Urothelium cell line (cell line): ENCODE measurements at regions not wholly inside any gene's neighbourhood (a gene's known extent, or its start where the extent isn't known, plus 50 kb on each side); places are given as distances from the start of the nearest gene placed in this dataset.

ENCODE experiments used
- DNase-seq: peaks from one replicate; pipeline ENCODE4 v3.0.0; 2011; ENCODE audit warnings: low spot score, mixed read lengths
- FAIRE-seq: peaks from 2 replicates; lab custom pipeline; 2011; peaks lifted over from hg19 to GRCh38; lab: Jason Lieb, UNC

- FAIRE-seq (no peak), DNase-seq (no peak)
Measured at GRCh38 chr12:97082029-97082428, 175.0 kb downstream of the NEDD1 start.

DNA sequence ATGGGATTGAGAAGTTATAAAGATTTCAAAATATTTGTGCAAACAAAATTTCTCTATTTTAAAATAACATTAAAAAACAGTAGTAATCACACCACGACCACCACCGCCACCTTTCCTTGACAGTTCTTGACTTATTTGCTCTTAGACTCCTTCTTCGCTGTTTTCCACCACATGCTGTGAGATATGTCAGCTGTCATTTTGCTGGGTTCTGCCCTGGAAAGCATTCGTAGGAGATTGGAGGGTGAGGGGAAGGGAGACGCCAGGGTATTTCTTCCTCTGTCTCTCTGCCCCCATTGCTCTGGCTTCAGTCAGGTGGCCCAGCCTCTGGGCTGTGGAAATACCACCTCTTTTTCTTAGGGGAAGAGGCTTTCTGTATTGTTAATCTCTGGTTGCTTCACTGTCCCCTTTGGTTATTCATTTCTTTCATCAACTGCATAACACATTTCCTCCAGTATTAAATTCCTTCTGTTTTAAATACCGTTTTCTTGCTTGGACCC lies 186.2 kb downstream of the NEDD1 start:
- DNase-seq (no peak), FAIRE-seq (no peak)

GRCh38 chr12:97097734-97098133 lies 190.7 kb downstream of the NEDD1 start:
- DNase-seq (no peak), FAIRE-seq (no peak)

DNA sequence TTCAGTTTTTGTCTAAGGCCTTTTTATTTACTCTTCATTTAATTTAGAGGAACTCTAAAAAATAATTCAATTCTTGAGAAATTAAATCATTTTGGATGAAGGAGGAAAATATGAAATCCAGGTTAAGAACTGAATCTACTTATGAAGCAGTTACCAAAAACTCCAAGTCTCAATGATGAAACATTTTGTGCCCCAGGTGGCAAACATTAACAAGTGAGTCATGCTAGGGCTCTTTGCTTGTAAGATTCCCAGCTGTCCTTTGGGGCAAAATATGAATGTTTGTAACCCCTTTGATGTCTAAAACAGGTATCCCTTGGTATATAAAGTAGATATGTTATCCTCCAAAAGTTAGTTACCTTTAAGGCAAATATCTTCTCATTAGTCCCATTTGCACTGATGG lies 202.4 kb downstream of the NEDD1 start:
- DNase-seq, result no peak
- no peak for FAIRE-seq

- no peak for DNase-seq
- no peak for FAIRE-seq
Measured at GRCh38 chr12:97112136-97112535, 205.1 kb downstream of the NEDD1 start.

DNA sequence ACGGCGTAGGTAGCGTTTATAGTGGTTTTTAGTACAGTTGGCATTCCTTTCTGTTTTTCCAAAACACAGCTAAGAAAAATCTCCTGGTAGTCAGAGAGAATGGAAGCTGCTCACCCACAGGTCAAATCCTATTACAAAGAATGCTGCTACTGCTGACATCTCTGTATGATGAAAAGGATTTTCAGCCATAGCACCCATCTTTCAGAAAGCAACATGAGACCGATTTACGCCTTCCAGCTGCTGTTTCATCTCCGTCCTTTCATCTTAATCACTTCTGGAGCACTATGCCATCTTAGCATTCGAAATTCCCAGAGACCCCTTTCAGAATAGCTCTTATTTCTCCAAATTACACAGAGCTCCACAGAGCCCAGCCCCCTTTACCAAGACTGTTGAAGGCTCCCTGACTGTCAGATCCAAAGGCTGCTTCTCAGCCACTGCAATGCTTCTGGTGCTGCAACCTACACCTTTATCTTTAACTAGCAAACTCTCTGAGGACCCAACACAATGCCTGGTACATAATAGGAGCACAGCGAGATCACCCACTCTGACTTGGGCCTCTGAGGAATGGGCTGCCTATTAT lies 211.8 kb downstream of the NEDD1 start:
- no peak for FAIRE-seq
- no peak for DNase-seq

DNA sequence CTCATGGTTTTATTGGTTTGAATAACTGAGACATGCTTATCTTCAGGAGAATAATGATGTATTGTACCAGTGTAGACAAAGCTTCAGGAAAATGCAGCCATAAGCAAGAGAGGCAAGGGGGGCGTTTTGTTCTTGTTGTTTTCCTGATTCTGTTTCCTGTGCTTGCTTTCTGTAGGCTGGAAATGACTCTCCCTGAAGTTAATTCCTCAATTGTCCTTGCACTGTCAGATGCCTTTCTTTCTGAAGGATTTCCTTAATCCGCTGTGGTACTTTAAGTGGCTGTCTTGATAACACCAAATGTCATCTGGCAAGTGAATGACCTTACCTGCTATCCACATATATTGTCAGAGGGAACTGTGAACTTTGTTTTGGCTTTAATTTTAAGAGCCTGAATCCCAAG lies 220.0 kb downstream of the NEDD1 start:
- DNase-seq, result no peak
- no peak for FAIRE-seq

DNA sequence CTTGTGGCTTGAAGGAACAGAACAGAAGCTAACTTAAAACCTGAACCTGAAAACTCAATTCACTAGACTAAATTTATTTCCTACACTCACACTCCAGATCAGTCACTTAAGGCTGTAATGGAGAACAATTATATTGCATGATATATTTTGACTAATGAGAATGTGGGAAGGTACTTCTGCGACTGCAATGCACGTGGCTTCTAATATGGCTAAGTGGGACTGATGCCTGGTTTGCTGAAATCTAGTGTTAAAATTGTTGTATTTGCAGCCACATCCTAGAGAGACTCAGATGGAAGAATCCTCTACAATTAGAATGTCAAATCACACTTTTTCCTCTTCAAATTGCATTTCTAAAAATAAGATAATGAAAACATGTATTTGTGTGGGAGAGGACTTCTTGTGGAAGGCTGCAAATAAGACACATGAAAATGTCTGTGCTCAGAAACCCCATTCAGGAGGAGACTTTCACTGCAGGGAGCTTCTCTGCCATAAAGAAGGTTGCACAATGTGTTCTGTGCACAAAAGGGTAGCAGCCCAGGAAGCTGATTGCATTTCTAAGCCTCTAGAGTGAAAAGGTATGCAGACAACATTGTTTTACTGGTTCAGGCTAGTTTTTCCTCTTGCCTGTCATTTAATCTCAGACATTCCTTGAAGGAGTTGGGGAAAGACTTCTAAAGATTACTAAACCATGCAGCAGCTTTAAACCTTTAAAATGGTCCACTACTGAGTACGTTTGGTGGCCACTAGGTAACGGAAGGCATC lies 224.3 kb downstream of the NEDD1 start:
- no peak for FAIRE-seq
- DNase-seq, result no peak

DNA sequence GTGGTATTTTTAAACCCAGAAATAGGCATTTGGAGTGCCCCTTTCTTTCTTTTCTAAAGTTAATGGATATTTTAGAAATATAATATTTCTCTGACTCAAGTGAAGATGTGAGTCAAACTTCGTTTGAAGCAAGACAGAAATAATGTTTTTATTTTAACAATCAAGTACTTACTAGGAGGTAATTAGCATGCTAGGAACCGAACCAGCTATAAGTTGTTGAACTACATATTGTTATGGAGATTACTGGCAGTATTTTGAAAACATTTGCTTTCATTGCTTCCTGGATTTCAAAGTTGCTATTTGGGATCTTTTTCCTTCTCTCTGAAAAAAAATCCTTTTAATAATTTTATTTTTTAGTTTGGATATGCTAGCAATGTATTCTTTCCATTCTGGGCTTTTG lies 225.2 kb downstream of the NEDD1 start:
- FAIRE-seq (no peak), DNase-seq (no peak)

DNA sequence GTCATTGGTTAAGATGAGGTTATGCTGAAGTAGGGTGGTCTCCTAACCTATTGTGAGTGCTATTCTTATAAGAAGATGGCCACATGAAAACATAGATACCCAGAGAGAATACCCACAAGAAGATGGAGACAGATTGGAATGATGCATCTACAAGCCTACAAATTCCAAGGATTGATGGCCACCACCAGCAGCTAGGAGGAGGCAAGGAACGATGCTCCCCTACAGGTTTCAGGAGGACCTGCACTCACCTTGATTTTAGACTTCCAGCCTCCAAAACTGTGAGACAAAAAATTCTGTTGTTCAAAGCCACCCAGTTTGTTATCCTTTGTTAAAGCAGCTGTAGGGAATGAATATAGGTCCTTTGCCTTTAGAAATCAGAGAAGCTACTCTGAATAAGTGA lies 227.4 kb downstream of the NEDD1 start:
- DNase-seq (no peak), FAIRE-seq (no peak)

GRCh38 chr12:97140355-97140754 lies 233.3 kb downstream of the NEDD1 start:
- no peak for FAIRE-seq

GRCh38 chr12:97142737-97143410 lies 235.8 kb downstream of the NEDD1 start:
- no peak for FAIRE-seq

More at GRCh38 chr12:97140355-97140754, 233.3 kb downstream of the NEDD1 start:
- no peak for DNase-seq

DNA sequence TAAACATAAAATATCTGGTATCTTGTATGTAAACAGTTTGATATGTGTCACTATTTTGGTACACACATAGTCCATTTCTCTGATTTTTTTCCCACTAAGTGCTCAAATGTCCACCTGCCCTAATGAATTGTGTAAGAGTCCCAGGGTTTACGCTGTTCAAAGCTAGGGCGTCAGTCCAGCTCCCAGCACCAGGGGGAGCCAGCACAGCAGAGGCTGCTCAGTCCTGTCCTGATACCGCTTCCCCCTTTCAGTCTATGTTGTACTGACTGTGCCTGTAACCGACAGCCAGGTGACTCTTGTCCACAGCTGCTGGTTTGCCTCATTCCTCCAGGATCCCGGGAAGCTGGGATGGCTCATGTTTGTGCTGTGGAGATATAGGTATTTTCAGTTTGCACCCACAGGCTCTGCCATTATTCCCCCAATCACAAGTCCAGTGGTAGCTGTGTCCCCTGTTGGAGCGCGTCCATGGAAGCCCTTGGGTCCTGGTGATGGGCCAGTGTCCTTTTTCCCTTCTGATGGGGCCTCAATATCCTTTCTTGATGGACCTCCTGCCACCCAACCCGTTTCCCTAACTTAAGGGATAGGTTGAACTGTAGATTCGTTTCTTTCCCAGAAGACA lies 242.0 kb downstream of the NEDD1 start:
- no peak for FAIRE-seq
- DNase-seq, result peak; percentile 30

More at GRCh38 chr12:97142737-97143410, 235.8 kb downstream of the NEDD1 start:
- no peak for DNase-seq

DNA sequence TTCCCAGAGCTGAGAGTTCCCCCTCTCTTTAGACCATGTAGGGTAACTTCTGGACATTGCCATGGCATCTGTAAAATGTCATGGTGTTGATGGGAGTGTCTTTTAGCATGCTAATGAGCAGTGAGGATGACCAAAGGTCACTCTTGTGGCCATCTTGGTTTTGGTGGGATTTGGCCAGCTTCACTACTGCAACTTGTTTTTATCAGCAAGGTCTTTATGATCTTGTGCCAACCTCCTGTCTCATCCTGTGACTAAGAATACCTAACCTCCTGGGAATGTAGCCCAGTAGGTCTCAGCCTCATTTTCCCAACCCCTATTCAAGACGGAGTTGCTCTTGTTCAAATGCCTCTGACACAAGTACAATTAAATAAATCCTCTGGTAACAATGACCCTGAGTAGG lies 244.4 kb downstream of the NEDD1 start:
- FAIRE-seq (no peak), DNase-seq (no peak)

DNA sequence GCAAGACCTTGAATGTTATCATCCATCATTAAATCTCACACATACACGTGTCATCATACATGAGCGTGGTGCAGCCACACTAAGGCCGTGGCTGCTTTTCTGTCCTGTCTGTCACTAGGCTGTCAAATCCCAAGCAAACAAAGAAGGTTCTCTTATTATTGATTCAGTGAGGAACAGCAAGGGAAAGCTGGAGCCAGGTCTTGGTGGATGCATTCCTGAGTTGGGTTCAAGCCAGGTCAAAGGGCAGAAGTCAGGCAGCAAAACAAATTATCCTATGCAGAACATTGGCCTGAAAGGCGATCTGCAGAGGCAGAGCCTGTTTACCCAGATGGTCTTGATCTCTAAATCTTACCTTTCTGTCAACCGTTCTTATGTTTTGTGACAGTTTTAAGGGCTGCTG lies 252.3 kb downstream of the NEDD1 start:
- DNase-seq, result no peak
- no peak for FAIRE-seq

- no peak for FAIRE-seq
- no peak for DNase-seq
Measured at GRCh38 chr12:97160277-97160676, 253.2 kb downstream of the NEDD1 start.

DNA sequence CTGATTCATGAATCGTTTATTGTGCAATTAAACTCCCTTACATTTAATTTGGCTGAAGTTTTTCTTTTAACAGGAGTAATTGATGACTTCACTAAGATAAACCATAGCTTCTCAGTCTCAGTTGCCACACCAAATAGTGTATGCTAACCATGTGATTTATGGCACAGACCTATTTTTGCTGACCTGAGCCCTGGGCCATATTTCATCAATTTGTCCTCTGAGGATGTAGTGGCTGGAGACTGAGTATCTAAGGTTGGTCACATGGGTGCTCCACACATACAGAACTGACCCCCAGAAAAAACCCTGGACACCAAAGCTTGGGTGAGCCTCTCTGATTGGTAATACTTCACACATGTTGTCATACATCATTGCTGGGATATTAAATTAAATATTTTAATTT lies 255.1 kb downstream of the NEDD1 start:
- no peak for DNase-seq
- FAIRE-seq, result no peak

DNA sequence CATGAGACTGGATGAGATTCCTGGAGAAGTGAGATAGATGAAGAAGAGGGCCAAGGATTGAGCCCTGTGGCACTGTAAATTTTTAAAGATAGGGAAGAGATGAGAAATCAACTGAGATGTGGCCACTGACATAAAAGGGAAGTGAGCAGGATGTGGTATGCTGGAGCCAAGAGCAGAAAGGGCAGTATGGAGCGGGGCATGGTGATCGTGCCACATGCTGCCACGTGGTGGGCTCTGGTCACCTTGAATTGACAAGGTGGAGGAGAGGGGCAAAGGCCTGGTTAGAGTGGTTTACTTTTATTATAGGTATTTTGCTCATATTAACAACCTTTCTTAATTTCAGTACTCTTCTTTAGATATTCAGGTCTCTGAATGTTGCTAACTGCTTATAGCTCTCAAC lies 257.9 kb downstream of the NEDD1 start:
- DNase-seq, result no peak
- FAIRE-seq, result no peak

- DNase-seq (peak; percentile 14), FAIRE-seq (no peak)
Measured at GRCh38 chr12:97167598-97167997, 260.5 kb downstream of the NEDD1 start.

DNA sequence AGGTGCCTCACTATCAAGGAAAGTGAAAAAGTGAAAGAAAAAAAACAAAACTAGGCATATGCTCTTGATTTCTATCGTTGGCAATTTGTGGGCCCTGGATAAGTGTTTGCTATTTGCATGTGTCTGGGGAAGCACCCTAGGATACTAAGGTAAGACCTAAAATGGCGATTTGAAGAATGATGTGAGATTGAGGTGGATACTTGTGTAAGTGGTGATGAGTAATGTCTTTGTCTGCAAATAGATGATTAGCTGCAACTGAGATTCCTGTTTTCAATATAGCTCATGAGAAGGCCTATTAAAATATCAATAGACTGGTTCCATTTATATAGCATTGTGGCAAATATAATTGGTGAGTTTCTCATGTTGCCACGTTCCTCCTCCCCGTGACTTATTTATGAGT lies 261.7 kb downstream of the NEDD1 start:
- no peak for FAIRE-seq

DNA sequence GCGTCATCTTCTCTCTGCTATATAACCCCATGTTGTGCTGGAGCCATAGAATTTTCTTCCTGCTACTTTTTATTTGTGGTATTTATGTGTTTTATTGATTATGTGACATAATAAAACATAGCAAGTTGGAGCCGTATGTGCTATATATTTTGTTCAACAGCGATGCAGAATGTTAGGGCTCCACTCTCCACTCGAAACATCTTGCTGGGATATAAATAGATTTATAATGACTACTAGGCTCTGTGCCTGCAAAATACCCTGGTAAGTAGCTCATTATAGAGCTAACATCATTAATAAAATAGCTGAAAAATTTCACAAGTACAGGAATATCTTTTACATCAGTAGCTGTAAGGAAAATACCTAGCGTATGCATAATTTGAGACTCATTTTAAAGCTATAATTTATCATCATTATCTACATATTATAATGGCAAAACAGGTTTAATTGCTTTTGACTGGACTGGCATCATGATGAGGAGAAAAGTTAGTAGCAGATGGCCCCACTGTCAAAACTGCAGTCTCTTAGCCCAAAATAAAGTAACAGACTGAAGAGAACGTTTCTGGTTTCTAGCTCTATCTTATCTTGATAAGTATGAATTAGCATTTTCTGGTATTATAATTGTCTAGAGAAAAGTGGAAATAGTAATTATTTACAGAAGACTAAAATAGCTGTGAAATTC lies 263.0 kb downstream of the NEDD1 start:
- FAIRE-seq (no peak), DNase-seq (no peak)

More for the DNA sequence above, 261.7 kb downstream of the NEDD1 start:
- no peak for DNase-seq
